ENCODE measurements at regions not wholly inside any gene's neighbourhood (a gene's known extent, or its start where the extent isn't known, plus 50 kb on each side); places are given as distances from the start of the nearest gene placed in this dataset.

DNA sequence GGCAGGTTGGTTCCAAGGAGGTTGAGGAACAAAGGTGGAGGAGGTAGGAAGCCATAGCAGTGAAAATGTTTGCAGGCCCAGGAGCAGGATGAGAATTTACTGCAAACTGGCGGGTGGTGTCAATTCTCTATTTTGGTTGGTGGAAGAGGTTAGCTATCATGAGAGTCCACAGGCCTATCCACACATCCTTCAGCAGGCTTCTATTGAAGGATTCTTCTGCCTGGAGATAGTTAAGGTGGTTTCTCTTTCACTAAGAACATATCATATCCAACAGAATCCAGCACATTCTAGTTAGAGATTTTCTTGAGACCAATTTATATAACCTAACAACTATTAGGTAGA lies 68.9 kb upstream of the DYRK2 start:
- H3K56ac ChIP-seq (ENCODE audit: extremely low read depth, insufficient read depth, low read length): no peak overlapping the region
- DNase-seq: no peak
- no peak overlapping the region for H2AFZ ChIP-seq (replicated peaks; ENCODE audit: low read length, poor library complexity)
- no peak overlapping the region for H3K27ac ChIP-seq (ENCODE audit: insufficient read depth, low read length)
- CTCF ChIA-PET: no interaction called here
- no peak overlapping the region for H3K23ac ChIP-seq (ENCODE audit: low read depth, low read length)
- WGBS, 2 experiments (ENCODE audit: extremely low coverage in 2 of 2, insufficient read length in 1 of 2): no CpG with 5 or more reads among the region's 1 CpG
- no peaks in the 10 kb centered on the region for H3K9me3 ChIP-seq (ENCODE audit: control insufficient read depth, insufficient read depth, low read length)
- no peak overlapping the region for H3K4me3 ChIP-seq (ENCODE audit: insufficient read depth, low read depth, low read length)
- H3K4me2 ChIP-seq (ENCODE audit: low read depth, low read length): no peak overlapping the region
- H2BK5ac ChIP-seq (ENCODE audit: low read depth, low read length, poor library complexity, severe bottlenecking): no peak overlapping the region
- intact Hi-C loops (cut with micrococcal nuclease) (no loop called here), in situ Hi-C loops (cut with MboI; ENCODE audit: low sequenced_read_pairs) (no loop called here), dilution Hi-C loops (cut with HindIII; ENCODE audit: low sequenced_read_pairs, unreplicated experiment) (no loop called here)
- H3K36me3 ChIP-seq (ENCODE audit: control insufficient read depth, insufficient read depth, low read length): no peaks in the 10 kb centered on the region
- H4K8ac ChIP-seq (ENCODE audit: low read depth in 2 of 2, low read length in 2 of 2): no peak overlapping the region
- H2AK5ac ChIP-seq (ENCODE audit: low read depth, low read length): no peak overlapping the region
- no peak overlapping the region for H4K5ac ChIP-seq (ENCODE audit: low read depth, low read length)
- H3K9me1 ChIP-seq (ENCODE audit: insufficient read depth, low read length): no peaks in the 10 kb centered on the region
- no peak overlapping the region for H3K4ac ChIP-seq (ENCODE audit: low read depth, low read length)
- H2BK15ac ChIP-seq (ENCODE audit: low read depth, low read length): no peak overlapping the region
- POLR2A ChIA-PET (ENCODE audit: unreplicated experiment): no interaction called here
- no peaks in the 10 kb centered on the region for H3K79me1 ChIP-seq (ENCODE audit: low read depth in 1 of 2, low read length in 2 of 2)
- H2BK120ac ChIP-seq (ENCODE audit: low read depth, low read length): no peak overlapping the region
- no peak overlapping the region for H2BK20ac ChIP-seq (ENCODE audit: low read depth, low read length)
- BruUV-seq (replicated peaks): no TSS peak
- H3K27me3 ChIP-seq (ENCODE audit: control insufficient read depth, insufficient read depth, low read length): no peaks in the 10 kb centered on the region; the same call in 1 of the 2 replicates
- no peak overlapping the region for H3K14ac ChIP-seq (replicated peaks; ENCODE audit: low read depth, low read length)
- no peaks in the 10 kb centered on the region for H3K4me1 ChIP-seq (ENCODE audit: control insufficient read depth, insufficient read depth, low read length)
- H3K9ac ChIP-seq (ENCODE audit: low read depth, low read length): no peak overlapping the region
- H4K91ac ChIP-seq (ENCODE audit: insufficient read depth, low read depth, low read length): no peak overlapping the region
- H3K18ac ChIP-seq (ENCODE audit: low read depth, low read length): no peak overlapping the region
- TF ChIP-seq CHD1 (IDR thresholded peaks at IDR 0.05; ENCODE audit: low read depth, low read length): no peak
- TF ChIP-seq FOS (IDR thresholded peaks at IDR 0.05; ENCODE audit: low read depth, low read length): no peak
- TF ChIP-seq BHLHE40 (IDR thresholded peaks at IDR 0.05; ENCODE audit: low read depth, low read length): no peak
- TF ChIP-seq RCOR1 (IDR thresholded peaks at IDR 0.05; ENCODE audit: insufficient replicate concordance, low read length): no peak
- no peak for TF ChIP-seq POLR2A (IDR thresholded peaks at IDR 0.05; ENCODE audit: low read depth, low read length)
- no peak for TF ChIP-seq SMC3 (IDR thresholded peaks at IDR 0.05; ENCODE audit: low read depth, low read length)
- TF ChIP-seq RFX5 (IDR thresholded peaks at IDR 0.05; ENCODE audit: low read depth, low read length): no peak
- no peak overlapping the region for H2AK9ac ChIP-seq (replicated peaks; ENCODE audit: low read depth, low read length, poor library complexity)
- H4K20me1 ChIP-seq (ENCODE audit: insufficient read depth, low read length): no peaks in the 10 kb centered on the region
- ATAC-seq (ENCODE audit: low read depth): no peak
